Keratinocyte (primary cell): ENCODE measurements at regions not wholly inside any gene's neighbourhood (a gene's known extent, or its start where the extent isn't known, plus 50 kb on each side); places are given as distances from the start of the nearest gene placed in this dataset.

Experiments
- EZH2 ChIP-seq: IDR thresholded peaks from one replicate; pipeline ENCODE4 v1.6.1; 2012; ENCODE audit warnings: inconsistent platforms, mild to moderate bottlenecking, low read length, moderate library complexity
- TF ChIP-seq, protein P1 (sequence below), 3 experiments: IDR thresholded peaks in 1 of 3; conservative IDR thresholded peaks in 1 of 3; optimal IDR thresholded peaks in 1 of 3; 2 replicates in 2 of 3; 3 replicates in 1 of 3; pipeline versions ENCODE3 to v1.5.1; 2011; ENCODE audit warnings: low read length in 3 of 3, mild to moderate bottlenecking in 3 of 3, moderate library complexity in 2 of 3, control low read depth in 1 of 3, inconsistent platforms in 1 of 3; ENCODE audit not compliant: insufficient read depth in 2 of 3; ENCODE audit errors: extremely low read depth in 1 of 3

DNA sequence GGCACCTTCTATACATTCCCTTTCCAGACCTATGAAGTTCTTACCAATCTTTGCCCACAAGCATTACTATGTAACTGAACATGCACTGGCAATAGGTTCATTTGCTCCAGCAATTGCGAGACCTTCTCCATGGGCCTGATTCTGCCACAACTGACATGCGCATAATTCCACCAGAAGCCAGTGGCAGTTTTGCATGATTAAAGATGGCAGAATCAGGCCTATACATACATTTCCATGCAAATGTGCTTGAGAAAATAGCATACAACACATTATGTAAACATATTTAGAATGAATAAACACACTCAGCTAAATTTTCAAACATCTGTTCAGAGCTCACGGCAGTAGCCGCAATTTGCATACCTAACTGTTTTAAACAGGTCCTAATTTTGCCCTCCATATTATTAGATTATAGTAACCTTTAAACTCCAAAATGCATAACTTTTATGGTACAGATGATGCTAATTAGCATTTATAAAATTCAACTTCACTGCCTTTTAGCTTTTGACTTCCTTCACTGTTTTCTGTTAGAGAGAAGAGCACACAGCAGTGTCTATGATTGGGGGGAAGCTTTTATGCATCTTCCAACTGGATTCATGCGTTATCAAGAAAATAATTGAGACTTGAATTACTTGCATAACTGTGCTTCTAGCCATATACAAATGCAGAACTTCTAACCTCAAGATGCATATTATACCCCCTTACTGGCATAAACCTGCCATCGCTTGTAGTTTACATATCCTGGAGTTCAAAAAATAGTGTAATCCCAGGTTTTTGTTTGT, 155.3 kb upstream of the CDH19 start:
- TF ChIP-seq, protein P1, sequence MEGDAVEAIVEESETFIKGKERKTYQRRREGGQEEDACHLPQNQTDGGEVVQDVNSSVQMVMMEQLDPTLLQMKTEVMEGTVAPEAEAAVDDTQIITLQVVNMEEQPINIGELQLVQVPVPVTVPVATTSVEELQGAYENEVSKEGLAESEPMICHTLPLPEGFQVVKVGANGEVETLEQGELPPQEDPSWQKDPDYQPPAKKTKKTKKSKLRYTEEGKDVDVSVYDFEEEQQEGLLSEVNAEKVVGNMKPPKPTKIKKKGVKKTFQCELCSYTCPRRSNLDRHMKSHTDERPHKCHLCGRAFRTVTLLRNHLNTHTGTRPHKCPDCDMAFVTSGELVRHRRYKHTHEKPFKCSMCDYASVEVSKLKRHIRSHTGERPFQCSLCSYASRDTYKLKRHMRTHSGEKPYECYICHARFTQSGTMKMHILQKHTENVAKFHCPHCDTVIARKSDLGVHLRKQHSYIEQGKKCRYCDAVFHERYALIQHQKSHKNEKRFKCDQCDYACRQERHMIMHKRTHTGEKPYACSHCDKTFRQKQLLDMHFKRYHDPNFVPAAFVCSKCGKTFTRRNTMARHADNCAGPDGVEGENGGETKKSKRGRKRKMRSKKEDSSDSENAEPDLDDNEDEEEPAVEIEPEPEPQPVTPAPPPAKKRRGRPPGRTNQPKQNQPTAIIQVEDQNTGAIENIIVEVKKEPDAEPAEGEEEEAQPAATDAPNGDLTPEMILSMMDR (optimal IDR thresholded peaks at IDR 0.05 in 1 of 3, IDR thresholded peaks at IDR 0.05 in 1 of 3, conservative IDR thresholded peaks at IDR 0.05 in 1 of 3; ENCODE audit: extremely low read depth in 1 of 3, insufficient read depth in 2 of 3, low read length in 3 of 3), result no peak
- no peak for TF ChIP-seq EZH2
